ENCODE measurements at regions not wholly inside any gene's neighbourhood (a gene's known extent, or its start where the extent isn't known, plus 50 kb on each side); places are given as distances from the start of the nearest gene placed in this dataset.

- no peaks in the 10 kb centered on the region for H3K4me1 ChIP-seq
- intact Hi-C loops (cut with DNase I; ENCODE audit: low total_unique reads), result no loop called here
- DNase-seq, result no peak
- H3K4me3 ChIP-seq, result no peak overlapping the region
- H3K36me3 ChIP-seq, result no peaks in the 10 kb centered on the region
- TF ChIP-seq, protein P1, sequence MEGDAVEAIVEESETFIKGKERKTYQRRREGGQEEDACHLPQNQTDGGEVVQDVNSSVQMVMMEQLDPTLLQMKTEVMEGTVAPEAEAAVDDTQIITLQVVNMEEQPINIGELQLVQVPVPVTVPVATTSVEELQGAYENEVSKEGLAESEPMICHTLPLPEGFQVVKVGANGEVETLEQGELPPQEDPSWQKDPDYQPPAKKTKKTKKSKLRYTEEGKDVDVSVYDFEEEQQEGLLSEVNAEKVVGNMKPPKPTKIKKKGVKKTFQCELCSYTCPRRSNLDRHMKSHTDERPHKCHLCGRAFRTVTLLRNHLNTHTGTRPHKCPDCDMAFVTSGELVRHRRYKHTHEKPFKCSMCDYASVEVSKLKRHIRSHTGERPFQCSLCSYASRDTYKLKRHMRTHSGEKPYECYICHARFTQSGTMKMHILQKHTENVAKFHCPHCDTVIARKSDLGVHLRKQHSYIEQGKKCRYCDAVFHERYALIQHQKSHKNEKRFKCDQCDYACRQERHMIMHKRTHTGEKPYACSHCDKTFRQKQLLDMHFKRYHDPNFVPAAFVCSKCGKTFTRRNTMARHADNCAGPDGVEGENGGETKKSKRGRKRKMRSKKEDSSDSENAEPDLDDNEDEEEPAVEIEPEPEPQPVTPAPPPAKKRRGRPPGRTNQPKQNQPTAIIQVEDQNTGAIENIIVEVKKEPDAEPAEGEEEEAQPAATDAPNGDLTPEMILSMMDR (IDR thresholded peaks at IDR 0.05), result no peak
- H3K27ac ChIP-seq, result no peak overlapping the region
- no peaks in the 10 kb centered on the region for H3K27me3 ChIP-seq
- no peaks in the 10 kb centered on the region for H3K9me3 ChIP-seq
Observed at GRCh38 chr20:52469128-52469527, 277.5 kb upstream of the ZFP64 start.

- Histone ChIP-seq H3K27me3 (no peaks in the 10 kb centered on the region), H3K4me1 (no peaks in the 10 kb centered on the region), H3K36me3 (no peaks in the 10 kb centered on the region), H3K4me3 (no peak overlapping the region), H3K27ac (no peak overlapping the region), H3K9me3 (no peaks in the 10 kb centered on the region)
- TF ChIP-seq, protein P1 (IDR thresholded peaks at IDR 0.05), result no peak
- DNase-seq, result no peak
- intact Hi-C loops (cut with DNase I; ENCODE audit: low total_unique reads), result no loop called here
Observed at GRCh38 chr20:52465991-52466390, 274.4 kb upstream of the ZFP64 start.

DNA sequence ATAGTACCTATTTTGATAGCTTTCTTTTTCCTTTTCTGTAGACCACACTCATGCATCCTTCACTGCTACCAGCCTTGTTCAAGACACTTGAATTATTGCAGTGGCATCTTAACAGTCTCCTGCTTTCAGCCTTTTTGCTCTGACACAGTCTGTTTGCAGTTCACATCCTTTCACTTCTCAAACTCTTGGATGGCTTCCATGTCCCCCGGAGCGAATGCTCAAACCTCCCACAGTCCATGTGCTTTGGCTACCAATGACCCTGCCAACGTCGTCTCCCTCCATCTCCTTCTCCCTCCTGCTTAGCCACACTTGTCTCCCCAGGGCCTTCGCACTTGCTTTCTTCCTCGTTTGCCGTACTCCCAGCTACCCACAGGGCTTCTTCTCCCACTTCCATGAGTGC lies 270.0 kb upstream of the ZFP64 start:
- no peak overlapping the region for H3K27ac ChIP-seq
- TF ChIP-seq, protein P1 (IDR thresholded peaks at IDR 0.05), result no peak

DNA sequence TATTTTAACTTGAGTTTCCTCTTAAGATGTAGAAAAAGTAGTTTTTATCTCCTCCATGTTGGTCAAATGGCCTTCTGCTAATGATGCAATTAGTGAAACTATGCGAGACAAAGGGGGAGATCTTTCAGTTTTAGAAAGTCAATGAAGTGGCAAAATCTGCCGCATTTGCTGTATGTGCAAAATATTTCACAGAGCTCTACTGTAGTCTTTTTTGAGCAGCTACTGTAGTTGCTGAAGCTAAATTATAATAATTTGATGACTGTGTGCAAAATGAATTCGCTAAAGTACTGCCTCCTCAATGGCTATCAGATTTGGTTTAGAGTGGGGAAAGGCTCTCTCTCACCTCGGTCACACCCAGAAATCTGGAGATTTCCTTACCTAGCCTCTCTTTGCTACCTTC lies 267.6 kb upstream of the ZFP64 start:
- H3K9me3 ChIP-seq, result no peaks in the 10 kb centered on the region
- DNase-seq, result no peak
- TF ChIP-seq, protein P1 (IDR thresholded peaks at IDR 0.05), result no peak
- no peak overlapping the region for H3K4me3 ChIP-seq
- no peaks in the 10 kb centered on the region for H3K27me3 ChIP-seq
- intact Hi-C loops (cut with DNase I; ENCODE audit: low total_unique reads), result no loop called here
- no peak overlapping the region for H3K27ac ChIP-seq
- H3K36me3 ChIP-seq, result no peaks in the 10 kb centered on the region
- no peaks in the 10 kb centered on the region for H3K4me1 ChIP-seq

More for the DNA sequence above, 270.0 kb upstream of the ZFP64 start:
- H3K4me3 ChIP-seq, result no peak overlapping the region
- H3K27me3 ChIP-seq, result no peaks in the 10 kb centered on the region
- no peak for DNase-seq
- no peaks in the 10 kb centered on the region for H3K9me3 ChIP-seq
- intact Hi-C loops (cut with DNase I; ENCODE audit: low total_unique reads), result no loop called here
- H3K36me3 ChIP-seq, result no peaks in the 10 kb centered on the region
- no peaks in the 10 kb centered on the region for H3K4me1 ChIP-seq

DNA sequence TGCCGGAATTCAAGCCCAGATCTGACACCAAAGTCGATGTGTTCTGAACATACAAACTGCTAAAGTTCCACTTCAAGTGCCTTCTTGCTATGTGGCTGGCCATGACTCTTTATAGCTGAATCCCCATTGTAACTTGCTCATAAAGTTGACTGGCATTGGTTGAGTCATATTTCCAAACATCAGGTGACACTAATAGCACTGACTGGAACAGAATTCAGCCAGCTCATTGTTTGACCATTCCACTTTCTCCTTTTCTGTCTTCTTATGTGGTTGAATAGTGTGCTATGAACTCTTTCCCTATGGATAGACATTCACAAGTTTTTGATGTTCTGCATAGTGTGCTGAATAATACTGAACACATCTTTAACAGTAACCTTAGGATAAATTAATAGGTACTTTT lies 266.2 kb upstream of the ZFP64 start:
- no peak overlapping the region for H3K27ac ChIP-seq
- H3K27me3 ChIP-seq, result no peaks in the 10 kb centered on the region
- H3K4me3 ChIP-seq, result no peak overlapping the region
- no peaks in the 10 kb centered on the region for H3K9me3 ChIP-seq
- TF ChIP-seq, protein P1 (IDR thresholded peaks at IDR 0.05), result no peak
- H3K36me3 ChIP-seq, result no peaks in the 10 kb centered on the region
- intact Hi-C loops (cut with DNase I; ENCODE audit: low total_unique reads), result no loop called here
- no peak for DNase-seq
- no peaks in the 10 kb centered on the region for H3K4me1 ChIP-seq

DNA sequence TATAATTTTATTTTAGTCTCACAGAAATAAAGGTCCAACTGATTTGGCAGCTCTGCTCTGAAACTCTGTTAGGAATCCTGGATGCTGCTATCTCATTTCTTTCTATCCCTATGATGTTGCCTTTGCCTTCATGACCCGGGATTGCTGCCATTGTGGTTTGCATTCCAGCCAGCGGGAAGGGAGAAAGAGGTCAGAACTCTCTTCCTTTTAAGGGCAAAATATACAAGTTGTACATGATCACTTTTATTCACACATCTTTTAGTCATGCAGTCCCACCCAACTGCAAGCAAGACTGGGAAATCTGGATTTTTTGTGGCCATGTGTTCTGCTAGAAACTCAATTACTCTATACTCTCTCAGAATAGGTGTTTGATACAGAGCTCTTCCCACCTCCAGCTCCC lies 263.1 kb upstream of the ZFP64 start:
- no peak for DNase-seq
- no peaks in the 10 kb centered on the region for H3K4me1 ChIP-seq
- H3K27ac ChIP-seq, result no peak overlapping the region
- H3K27me3 ChIP-seq, result no peaks in the 10 kb centered on the region
- no peak overlapping the region for H3K4me3 ChIP-seq
- no peaks in the 10 kb centered on the region for H3K9me3 ChIP-seq
- intact Hi-C loops (cut with DNase I; ENCODE audit: low total_unique reads), result no loop called here
- H3K36me3 ChIP-seq, result no peaks in the 10 kb centered on the region
- TF ChIP-seq, protein P1 (IDR thresholded peaks at IDR 0.05), result no peak

Measured in tibial artery (tissue), 4 donors.